ENCODE measurements at regions not wholly inside any gene's neighbourhood (a gene's known extent, or its start where the extent isn't known, plus 50 kb on each side); places are given as distances from the start of the nearest gene placed in this dataset.

DNA sequence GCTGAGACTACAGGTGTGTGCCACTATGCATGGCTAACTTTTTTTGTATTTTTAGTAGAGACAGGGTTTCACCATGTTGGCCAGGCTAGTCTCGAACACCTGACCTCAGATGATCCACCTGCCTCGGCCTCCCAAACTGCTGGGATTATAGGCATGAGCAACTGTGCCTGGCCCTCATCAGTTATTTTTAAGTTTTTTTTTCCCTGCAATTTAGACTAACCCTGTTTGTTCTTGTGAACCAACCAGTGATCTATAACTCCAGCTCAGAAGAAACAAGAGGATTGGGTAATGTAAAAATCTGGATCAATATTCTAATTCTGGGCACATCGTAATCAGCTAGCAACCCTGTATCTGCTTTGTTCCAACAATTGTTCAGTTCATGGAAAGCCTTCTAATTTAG is 155.7 kb downstream of the NXNL2 start:
- TF ChIP-seq CTCF (IDR thresholded peaks at IDR 0.05) (no peak), POLR2A (IDR thresholded peaks at IDR 0.05) (no peak), POLR2AphosphoS5 (IDR thresholded peaks at IDR 0.05) (no peak), EP300 (IDR thresholded peaks at IDR 0.05) (no peak)

Data from gastroesophageal sphincter (tissue), 3 donors.